GM21737 (cell line): ENCODE measurements at regions not wholly inside any gene's neighbourhood (a gene's known extent, or its start where the extent isn't known, plus 50 kb on each side); places are given as distances from the start of the nearest gene placed in this dataset.
"Not testable (repeated sequence)": the region's sequence is repeated elsewhere in the genome, so short reads cannot be mapped to it uniquely, and the experiment has no call there.

Experiments
- ATAC-seq: cut with Tn5 transposase; IDR thresholded peaks from one replicate; pipeline ENCODE4 v1.9.1; 2021; ENCODE audit warnings: mild to moderate bottlenecking, moderate library complexity; ENCODE audit not compliant: unreplicated experiment

GRCh38 chr13:55761986-55762385 is 1378.7 kb upstream of the PRR20A start:
- ATAC-seq = no peak

GRCh38 chr13:55777612-55778011 is 1363.1 kb upstream of the PRR20A start:
- no peak for ATAC-seq

- ATAC-seq = no peak
These were observed 1356.9 kb upstream of the PRR20A start for GRCh38 chr13:55783841-55784240.

- no peak for ATAC-seq
These were observed 1352.2 kb upstream of the PRR20A start for GRCh38 chr13:55788548-55788947.

- ATAC-seq = no peak
These were observed 1348.0 kb upstream of the PRR20A start for GRCh38 chr13:55792544-55793193.

GRCh38 chr13:55815458-55816033 is 1325.2 kb upstream of the PRR20A start:
- no peak for ATAC-seq

- no peak for ATAC-seq
These were observed 1323.6 kb upstream of the PRR20A start for GRCh38 chr13:55816976-55817601.

- ATAC-seq = no peak
These were observed 1319.9 kb upstream of the PRR20A start for GRCh38 chr13:55820817-55821216.

GRCh38 chr13:55869648-55870047 is 1271.1 kb upstream of the PRR20A start:
- no peak for ATAC-seq

GRCh38 chr13:55887561-55887960 is 1253.2 kb upstream of the PRR20A start:
- no peak for ATAC-seq

GRCh38 chr13:55893540-55893939 is 1247.2 kb upstream of the PRR20A start:
- no peak for ATAC-seq

GRCh38 chr13:55937180-55937579 is 1203.5 kb upstream of the PRR20A start:
- ATAC-seq = no peak

- no peak for ATAC-seq
These were observed 1192.5 kb upstream of the PRR20A start for GRCh38 chr13:55948175-55948574.

GRCh38 chr13:55963934-55964333 is 1176.8 kb upstream of the PRR20A start:
- ATAC-seq = no peak

- ATAC-seq = no peak
These were observed 1173.7 kb upstream of the PRR20A start for GRCh38 chr13:55967055-55967454.

- no peak for ATAC-seq
These were observed 1163.3 kb upstream of the PRR20A start for GRCh38 chr13:55977436-55977835.

GRCh38 chr13:55981381-55981780 is 1159.3 kb upstream of the PRR20A start:
- ATAC-seq = no peak

GRCh38 chr13:55984026-55984425 is 1156.7 kb upstream of the PRR20A start:
- not testable (repeated sequence) for ATAC-seq

- ATAC-seq = no peak
These were observed 1150.1 kb upstream of the PRR20A start for GRCh38 chr13:55990631-55991030.

GRCh38 chr13:55991666-55992065 is 1149.1 kb upstream of the PRR20A start:
- ATAC-seq = no peak

GRCh38 chr13:55992145-55992544 is 1148.6 kb upstream of the PRR20A start:
- no peak for ATAC-seq

GRCh38 chr13:55999709-56000108 is 1141.0 kb upstream of the PRR20A start:
- ATAC-seq = no peak
